H1 (cell line): ENCODE measurements at regions not wholly inside any gene's neighbourhood (a gene's known extent, or its start where the extent isn't known, plus 50 kb on each side); places are given as distances from the start of the nearest gene placed in this dataset.

Experiments used
- CTCF ChIA-PET: fragments of 300-600 bp; sonication (Branson Sonifier 250); formaldehyde crosslinking; loops from one replicate; lab custom pipeline; 2021; ENCODE audit not compliant: partially characterized antibody; lab: Charles Lee
- POLR2A ChIA-PET: fragments of 300-600 bp; sonication (Branson Sonifier 250); formaldehyde crosslinking; loops from one replicate; lab custom pipeline; 2021; ENCODE audit warnings: inconsistent platforms; ENCODE audit not compliant: partially characterized antibody; lab: Charles Lee
- DNase-seq, 2 experiments: peaks; one replicate each; pipeline versions ENCODE4 v3.0.0 to v3.0.0-alpha.2; 2010 to 2022; ENCODE audit warnings: low spot score in 2 of 2, low read depth in 1 of 2, mixed read lengths in 1 of 2
- FAIRE-seq: peaks from 2 replicates; lab custom pipeline; 2011; peaks lifted over from hg19 to GRCh38; lab: Jason Lieb, UNC
- H2AFZ ChIP-seq: 2 replicates; pipeline ENCODE4 v1.8.1; 2012; ENCODE audit warnings: low read length, inconsistent platforms
- H2AK5ac ChIP-seq: 2 replicates; pipeline ENCODE4 v1.6.1; 2013; ENCODE audit warnings: low read depth, low read length
- H2BK120ac ChIP-seq: replicated peaks from 2 replicates; pipeline ENCODE3; 2013; ENCODE audit warnings: low read depth, low read length, inconsistent platforms
- H2BK12ac ChIP-seq: 2 replicates; pipeline ENCODE4 v1.6.1; 2013; ENCODE audit warnings: low read depth, low read length
- H2BK15ac ChIP-seq: 2 replicates; pipeline ENCODE4 v1.6.1; 2013; ENCODE audit warnings: low read length
- H2BK20ac ChIP-seq: 2 replicates; pipeline ENCODE4 v1.6.1; 2013; ENCODE audit warnings: low read length
- H2BK5ac ChIP-seq: 2 replicates; pipeline ENCODE4 v1.6.1; 2013; ENCODE audit warnings: low read depth, low read length
- H3K14ac ChIP-seq: 2 replicates; pipeline ENCODE4 v1.6.1; 2013; ENCODE audit warnings: inconsistent platforms; ENCODE audit not compliant: insufficient read length
- H3K18ac ChIP-seq: 2 replicates; pipeline ENCODE4 v1.6.1; 2013; ENCODE audit warnings: low read length; ENCODE audit errors: extremely low read depth
- H3K23ac ChIP-seq: 2 replicates; pipeline ENCODE4 v1.6.1; 2013; ENCODE audit warnings: inconsistent platforms; ENCODE audit not compliant: insufficient read length
- H3K23me2 ChIP-seq: 2 replicates; pipeline ENCODE4 v1.6.1; 2013; ENCODE audit warnings: low read depth, low read length
- H3K27ac ChIP-seq: 2 replicates; pipeline ENCODE4 v1.6.1; 2011; ENCODE audit warnings: low read depth, low read length, inconsistent platforms
- H3K27me3 ChIP-seq, 4 experiments: replicated peaks in 1 of 4; 1 replicate in 1 of 4; 2 replicates in 3 of 4; pipeline versions ENCODE4 v1.6.1 to v1.8.1; 2011 to 2013; ENCODE audit warnings: low read length in 3 of 4, mild to moderate bottlenecking in 3 of 4, inconsistent platforms in 2 of 4, mixed read lengths in 2 of 4, moderate library complexity in 1 of 4; ENCODE audit not compliant: control insufficient read depth in 3 of 4, insufficient read depth in 3 of 4; ENCODE audit errors: extremely low read depth in 1 of 4
- H3K36me3 ChIP-seq, 4 experiments: 2 replicates each; pipeline versions ENCODE4 v1.6.1 to v1.8.1; 2011 to 2013; ENCODE audit warnings: mild to moderate bottlenecking in 4 of 4, low read length in 3 of 4, moderate library complexity in 2 of 4, control low read depth in 1 of 4, inconsistent platforms in 1 of 4; ENCODE audit not compliant: insufficient read depth in 4 of 4, control insufficient read depth in 2 of 4
- H3K4ac ChIP-seq: replicated peaks from 2 replicates; pipeline ENCODE3; 2013; ENCODE audit warnings: low read length, low read depth, mixed read lengths, inconsistent platforms; ENCODE audit not compliant: insufficient read length
- H3K4me1 ChIP-seq, 4 experiments: replicated peaks in 1 of 4; 1 replicate in 1 of 4; 2 replicates in 3 of 4; pipeline versions ENCODE4 v1.6.1 to v1.8.1; 2011 to 2013; ENCODE audit warnings: low read length in 3 of 4, inconsistent platforms in 2 of 4, mixed read lengths in 1 of 4; ENCODE audit not compliant: insufficient read depth in 4 of 4, control insufficient read depth in 3 of 4
- H3K4me2 ChIP-seq, 2 experiments: 2 replicates each; pipeline versions ENCODE4 v1.6.1 to v1.8.1; 2011 to 2013; ENCODE audit warnings: low read depth in 2 of 2, low read length in 2 of 2, control low read depth in 1 of 2, inconsistent platforms in 1 of 2, mild to moderate bottlenecking in 1 of 2; ENCODE audit not compliant: insufficient read depth in 1 of 2
- H3K4me3 ChIP-seq, 4 experiments: fragments of 200-600, 300-600 bp in 1 of 4; sonication (generic), shearing (Covaris generic), sonication (Bioruptor Twin) in 1 of 4; 2 replicates each; pipeline versions ENCODE4 v1.5.1 to v1.8.1; 2011 to 2016; ENCODE audit warnings: low read length in 4 of 4, low read depth in 3 of 4, control low read depth in 2 of 4, inconsistent platforms in 2 of 4, mild to moderate bottlenecking in 2 of 4, mixed read lengths in 1 of 4, moderate library complexity in 1 of 4; ENCODE audit not compliant: insufficient read depth in 2 of 4; ENCODE audit errors: extremely low read depth in 1 of 4
- H3K56ac ChIP-seq: replicated peaks from 2 replicates; pipeline ENCODE3; 2013; ENCODE audit warnings: low read depth, mild to moderate bottlenecking, mixed read lengths, low read length, inconsistent platforms; ENCODE audit not compliant: insufficient read length
- H3K79me1 ChIP-seq: 2 replicates; pipeline ENCODE4 v1.6.1; 2013; ENCODE audit warnings: low read depth, low read length, control low read depth
- H3K79me2 ChIP-seq, 2 experiments: 2 replicates each; pipeline versions ENCODE4 v1.6.1 to v1.8.1; 2012 to 2013; ENCODE audit warnings: low read length in 2 of 2, mild to moderate bottlenecking in 2 of 2, inconsistent platforms in 1 of 2; ENCODE audit not compliant: insufficient read depth in 2 of 2, control insufficient read depth in 1 of 2
- H3K9ac ChIP-seq, 4 experiments: replicated peaks in 1 of 4; 1 replicate in 1 of 4; 2 replicates in 3 of 4; pipeline versions ENCODE4 v1.6.1 to v1.8.1; 2011 to 2013; ENCODE audit warnings: low read depth in 3 of 4, low read length in 3 of 4, control low read depth in 2 of 4, mild to moderate bottlenecking in 2 of 4, moderate library complexity in 2 of 4, inconsistent platforms in 1 of 4; ENCODE audit errors: extremely low read depth in 1 of 4
- H3K9me3 ChIP-seq, 2 experiments: 2 replicates each; pipeline versions ENCODE4 v1.6.1 to v1.8.1; 2012 to 2013; ENCODE audit warnings: mild to moderate bottlenecking in 2 of 2, moderate library complexity in 2 of 2, control low read depth in 1 of 2, inconsistent platforms in 1 of 2, low read depth in 1 of 2, low read length in 1 of 2, mixed read lengths in 1 of 2; ENCODE audit not compliant: insufficient read depth in 2 of 2
- H4K20me1 ChIP-seq, 2 experiments: replicated peaks in 1 of 2; 2 replicates each; pipeline versions ENCODE3 to v1.8.1; 2011 to 2013; ENCODE audit warnings: inconsistent platforms in 2 of 2, low read length in 2 of 2, mild to moderate bottlenecking in 1 of 2; ENCODE audit not compliant: insufficient read depth in 2 of 2, control insufficient read depth in 1 of 2
- H4K5ac ChIP-seq: 2 replicates; pipeline ENCODE4 v1.6.1; 2013; ENCODE audit warnings: low read length, low read depth, mixed read lengths, inconsistent platforms; ENCODE audit not compliant: insufficient read length
- H4K8ac ChIP-seq: 2 replicates; pipeline ENCODE4 v1.8.0; 2013; ENCODE audit warnings: mild to moderate bottlenecking, moderate library complexity, low read length, inconsistent platforms; ENCODE audit not compliant: insufficient read depth; ENCODE audit errors: extremely low read depth
- H4K91ac ChIP-seq: replicated peaks from 2 replicates; pipeline ENCODE3; 2013; ENCODE audit warnings: low read length, mixed read lengths, inconsistent platforms; ENCODE audit not compliant: insufficient read length
- BACH1 ChIP-seq: IDR thresholded peaks from 2 replicates; pipeline ENCODE4 v1.6.1; 2012; ENCODE audit warnings: low read length, improper control_type of control experiment
- BCL11A ChIP-seq, 2 experiments: IDR thresholded peaks; one replicate each; pipeline ENCODE4 v1.6.1; 2011; ENCODE audit warnings: low read depth in 2 of 2, low read length in 2 of 2, mild to moderate bottlenecking in 2 of 2
- CEBPB ChIP-seq: IDR thresholded peaks from 2 replicates; pipeline ENCODE4 v1.6.1; 2012; ENCODE audit warnings: low read depth, low read length
- FOSL1 ChIP-seq: IDR thresholded peaks from 2 replicates; pipeline ENCODE4 v1.6.1; 2011; ENCODE audit warnings: mild to moderate bottlenecking, low read depth, low read length, moderate library complexity; ENCODE audit not compliant: insufficient read depth
- HDAC6 ChIP-seq: IDR thresholded peaks from one replicate; pipeline ENCODE4 v1.7.1; 2012; ENCODE audit warnings: low read depth, mild to moderate bottlenecking, inconsistent platforms, low read length, moderate library complexity
- SP4 ChIP-seq: IDR thresholded peaks from 2 replicates; pipeline ENCODE4 v1.6.1; 2012; ENCODE audit warnings: low read length, inconsistent platforms
- SRF ChIP-seq: IDR thresholded peaks from 2 replicates; pipeline ENCODE4 v1.6.1; 2011; ENCODE audit warnings: mild to moderate bottlenecking, low read depth, low read length, moderate library complexity
- SUZ12 ChIP-seq: fragments of 200-600 bp; sonication (generic); IDR thresholded peaks from 2 replicates; pipeline ENCODE4 v1.6.1; 2012; ENCODE audit warnings: mild to moderate bottlenecking, inconsistent platforms, low read length, moderate library complexity, mixed read lengths
- TAF1 ChIP-seq: IDR thresholded peaks from 2 replicates; pipeline ENCODE4 v1.6.1; 2011; ENCODE audit warnings: mild to moderate bottlenecking, low read depth, low read length
- WGBS, 2 experiments: shearing (Covaris generic) in 1 of 2; methylation state at CpG; one replicate each; pipeline versions ENCODE4 v1.1.6 to v1.1.7; 2013 to 2015; ENCODE audit warnings: low lambda C conversion rate in 2 of 2, mixed read lengths in 2 of 2, inconsistent platforms in 1 of 2, low coverage in 1 of 2, missing lambda C conversion rate in 1 of 2; ENCODE audit not compliant: insufficient replicate concordance in 2 of 2, insufficient coverage in 1 of 2, insufficient read length in 1 of 2; ENCODE audit errors: extremely low coverage in 1 of 2, missing lambda C conversion rate in 1 of 2; 5-methylcytosine and 5-hydroxymethylcytosine counted together
- TF ChIP-seq, protein P1 (sequence below): IDR thresholded peaks from 2 replicates; pipeline ENCODE4 v1.6.1; 2011; ENCODE audit warnings: low read depth, mild to moderate bottlenecking, low read length; ENCODE audit not compliant: insufficient read depth

DNA sequence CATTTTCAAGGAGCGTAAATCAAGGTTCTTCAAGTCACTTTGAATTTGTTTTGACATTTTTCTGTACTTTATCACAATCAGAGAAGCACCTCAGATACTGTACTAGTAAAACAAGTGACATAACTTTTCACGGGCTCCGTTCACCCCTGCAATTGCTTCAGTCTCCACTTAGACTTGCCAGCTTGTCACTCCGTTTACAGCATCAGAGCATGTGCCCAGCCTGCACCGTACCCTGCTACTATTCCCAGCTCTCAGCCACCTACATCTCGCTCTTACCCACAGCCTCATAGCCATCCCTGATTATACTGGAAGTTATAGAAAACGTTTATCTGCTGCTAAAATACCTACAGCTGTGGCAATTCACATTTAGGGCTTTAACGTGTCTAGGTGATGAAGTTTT lies 135.3 kb upstream of the TENM3 start:
- ChIA-PET CTCF (no interaction called here), POLR2A (no interaction called here)
- Histone ChIP-seq H3K23ac (no peak overlapping the region), H2AFZ (0 out of 2 replicates have a peak overlapping the region, but pooled peaks have one; percentile 37), H3K9ac (no peak overlapping the region), H3K23me2 (no peaks in the 10 kb centered on the region), H4K91ac (no peak overlapping the region), H3K36me3 (no peaks in the 10 kb centered on the region), H3K4me3 (no peak overlapping the region), H3K79me1 (no peaks in the 10 kb centered on the region), H3K79me2 (no peaks in the 10 kb centered on the region), H3K14ac (no peak overlapping the region), H3K4ac (no peak overlapping the region), H3K9me3 (no peaks in the 10 kb centered on the region), H2BK5ac (no peak overlapping the region), H2AK5ac (no peak overlapping the region), H3K56ac (no peak overlapping the region), H4K20me1 (no peaks in the 10 kb centered on the region), H4K5ac (no peak overlapping the region), H2BK12ac (no peak overlapping the region), H3K4me1 (peaks cover 0 to 2% (median 0%) of the 10 kb centered on the region in 4 experiments; a peak in 2 of 7 replicates), H4K8ac (no peak overlapping the region), H3K27me3 (no peaks in the 10 kb centered on the region), H2BK15ac (no peak overlapping the region), H2BK20ac (no peak overlapping the region), H3K18ac (no peak overlapping the region), H2BK120ac (no peak overlapping the region), H3K27ac (no peak overlapping the region), H3K4me2 (no peak overlapping the region)
- DNase-seq (no peak), FAIRE-seq (no peak)
- WGBS, 2 experiments, result 83% methylated on average over 8 of the region's 8 CpGs; no CpG with 5 or more reads in 1 of the 2 experiments
- TF ChIP-seq SUZ12 (no peak), BCL11A (IDR thresholded peaks at IDR 0.05; ENCODE audit: low read depth in 2 of 2, low read length in 2 of 2) (no peak), SRF (no peak), BACH1 (no peak), HDAC6 (no peak), TAF1 (no peak), CEBPB (no peak), FOSL1 (no peak), SP4 (no peak)
- TF ChIP-seq, protein P1, sequence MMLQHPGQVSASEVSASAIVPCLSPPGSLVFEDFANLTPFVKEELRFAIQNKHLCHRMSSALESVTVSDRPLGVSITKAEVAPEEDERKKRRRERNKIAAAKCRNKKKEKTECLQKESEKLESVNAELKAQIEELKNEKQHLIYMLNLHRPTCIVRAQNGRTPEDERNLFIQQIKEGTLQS, result no peak
